ENCODE measurements at regions not wholly inside any gene's neighbourhood (a gene's known extent, or its start where the extent isn't known, plus 50 kb on each side); places are given as distances from the start of the nearest gene placed in this dataset.

DNA sequence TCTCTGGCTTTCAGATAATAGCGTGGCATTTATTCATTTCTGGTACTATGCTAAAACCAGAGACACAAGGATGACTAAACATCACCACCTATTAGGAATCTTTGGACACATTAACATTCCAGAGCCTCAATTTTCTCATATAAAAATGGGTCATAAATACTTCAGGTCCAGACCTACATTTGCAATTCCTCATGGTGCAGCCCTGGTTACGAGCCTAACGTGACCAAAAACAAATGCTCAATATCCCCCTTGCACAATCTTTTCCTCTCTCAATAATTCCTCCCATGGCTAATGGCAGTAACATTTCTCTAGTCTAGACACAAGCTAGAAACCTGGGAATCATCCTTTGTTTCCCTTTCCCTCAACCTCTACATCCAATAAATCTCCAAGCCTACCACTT lies 112.8 kb upstream of the NABP1 start:
- Histone ChIP-seq H3K27me3 (ENCODE audit: insufficient read depth, low read length) (no peaks in the 10 kb centered on the region), H4K91ac (ENCODE audit: low read depth, low read length) (no peak overlapping the region), H3K4me1 (ENCODE audit: control insufficient read depth in 1 of 2, insufficient read depth in 2 of 2, low read length in 2 of 2) (peaks cover 6 to 7% of the 10 kb centered on the region in 2 experiments), H3K79me1 (ENCODE audit: low read length) (peaks cover 6% of the 10 kb centered on the region), H2AFZ (ENCODE audit: insufficient read depth, low read length, poor library complexity) (no peak overlapping the region), H3K23ac (ENCODE audit: low read length) (no peak overlapping the region), H3K36me3 (ENCODE audit: control insufficient read depth in 1 of 2, insufficient read depth in 2 of 2, low read length in 2 of 2) (no peaks in the 10 kb centered on the region), H2AK5ac (ENCODE audit: low read length) (no peak overlapping the region), H3K27ac (ENCODE audit: low read depth, low read length) (peak overlapping the region; percentile 67), H2BK5ac (ENCODE audit: low read depth, low read length, poor library complexity) (no peak overlapping the region), H3K18ac (ENCODE audit: low read length) (no peak overlapping the region), H3K4ac (ENCODE audit: low read depth, low read length) (no peak overlapping the region), H3K9me3 (ENCODE audit: insufficient read depth, low read depth, low read length) (no peaks in the 10 kb centered on the region), H3K4me3 (ENCODE audit: low read depth, low read length) (no peak overlapping the region), H3K9ac (ENCODE audit: low read length) (no peak overlapping the region), H4K8ac (ENCODE audit: low read depth, low read length) (peak overlapping the region; percentile 40), H3K14ac (ENCODE audit: low read length) (no peak overlapping the region), H3K4me2 (ENCODE audit: low read length) (no peak overlapping the region), H4K12ac (ENCODE audit: low read depth, low read length) (no peak overlapping the region), H2BK12ac (ENCODE audit: low read length) (no peak overlapping the region), H2BK120ac (ENCODE audit: insufficient read depth, low read length, poor library complexity) (peak overlapping the region; percentile 17), H3K79me2 (ENCODE audit: control insufficient read depth, insufficient read depth, low read length, poor library complexity) (no peaks in the 10 kb centered on the region)
- DNase-seq: peak in 1 of 2 donors; percentile 51
- no CpG with 5 or more reads among the region's 3 CpGs for WGBS (ENCODE audit: extremely low coverage, insufficient coverage, insufficient read length)

DNA sequence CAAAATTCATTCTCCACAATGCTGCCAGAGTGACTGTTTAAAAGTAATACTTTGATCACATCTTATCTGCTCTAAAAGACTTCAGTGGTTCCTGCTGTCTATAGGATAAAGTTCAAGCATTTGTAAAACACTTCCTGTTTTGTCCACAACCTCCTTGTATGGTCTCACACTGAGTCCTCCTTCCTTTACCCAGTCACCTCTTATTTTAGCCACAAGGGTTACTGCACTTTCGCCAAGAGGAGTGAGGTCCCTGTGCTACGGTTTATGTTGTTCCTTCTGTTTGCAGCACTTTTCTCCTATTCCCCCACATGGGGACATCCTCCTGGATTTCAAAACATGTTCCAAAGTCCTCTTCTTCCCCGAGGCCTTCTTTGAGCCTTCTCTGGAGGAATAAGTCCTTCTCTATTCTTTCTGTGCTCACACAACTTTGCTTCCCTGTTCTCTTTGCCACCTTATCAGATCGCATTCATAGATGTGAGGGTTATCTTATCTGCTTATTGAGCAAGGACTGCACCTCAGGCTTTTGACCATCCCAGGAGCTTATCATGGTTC lies 112.2 kb upstream of the NABP1 start:
- H3K27me3 ChIP-seq (ENCODE audit: insufficient read depth, low read length): no peaks in the 10 kb centered on the region
- no peaks in the 10 kb centered on the region for H3K9me3 ChIP-seq (ENCODE audit: insufficient read depth, low read depth, low read length)
- no peak overlapping the region for H3K9ac ChIP-seq (ENCODE audit: low read length)
- H3K27ac ChIP-seq (ENCODE audit: low read depth, low read length): peak overlapping the region; percentile 67
- H3K14ac ChIP-seq (ENCODE audit: low read length): no peak overlapping the region
- no peaks in the 10 kb centered on the region for H3K36me3 ChIP-seq (ENCODE audit: control insufficient read depth in 1 of 2, insufficient read depth in 2 of 2, low read length in 2 of 2)
- peak overlapping the region; percentile 40 for H4K8ac ChIP-seq (ENCODE audit: low read depth, low read length)
- no peak overlapping the region for H2BK120ac ChIP-seq (ENCODE audit: insufficient read depth, low read length, poor library complexity)
- H4K91ac ChIP-seq (ENCODE audit: low read depth, low read length): no peak overlapping the region
- no peak overlapping the region for H3K4ac ChIP-seq (ENCODE audit: low read depth, low read length)
- no peak overlapping the region for H3K4me2 ChIP-seq (ENCODE audit: low read length)
- peaks cover 6 to 7% of the 10 kb centered on the region in 2 experiments for H3K4me1 ChIP-seq (ENCODE audit: control insufficient read depth in 1 of 2, insufficient read depth in 2 of 2, low read length in 2 of 2)
- H3K79me2 ChIP-seq (ENCODE audit: control insufficient read depth, insufficient read depth, low read length, poor library complexity): no peaks in the 10 kb centered on the region
- H2BK5ac ChIP-seq (ENCODE audit: low read depth, low read length, poor library complexity): no peak overlapping the region
- H2AFZ ChIP-seq (ENCODE audit: insufficient read depth, low read length, poor library complexity): no peak overlapping the region
- no peak overlapping the region for H3K4me3 ChIP-seq (ENCODE audit: low read depth, low read length)
- H3K79me1 ChIP-seq (ENCODE audit: low read length): peaks cover 6% of the 10 kb centered on the region
- H2BK12ac ChIP-seq (ENCODE audit: low read length): no peak overlapping the region
- no peak overlapping the region for H2AK5ac ChIP-seq (ENCODE audit: low read length)
- H3K18ac ChIP-seq (ENCODE audit: low read length): no peak overlapping the region
- peak; percentile 77 to 93 for DNase-seq
- no peak overlapping the region for H4K12ac ChIP-seq (ENCODE audit: low read depth, low read length)
- no peak overlapping the region for H3K23ac ChIP-seq (ENCODE audit: low read length)
- no CpG with 5 or more reads among the region's 4 CpGs for WGBS (ENCODE audit: extremely low coverage, insufficient coverage, insufficient read length)

DNA sequence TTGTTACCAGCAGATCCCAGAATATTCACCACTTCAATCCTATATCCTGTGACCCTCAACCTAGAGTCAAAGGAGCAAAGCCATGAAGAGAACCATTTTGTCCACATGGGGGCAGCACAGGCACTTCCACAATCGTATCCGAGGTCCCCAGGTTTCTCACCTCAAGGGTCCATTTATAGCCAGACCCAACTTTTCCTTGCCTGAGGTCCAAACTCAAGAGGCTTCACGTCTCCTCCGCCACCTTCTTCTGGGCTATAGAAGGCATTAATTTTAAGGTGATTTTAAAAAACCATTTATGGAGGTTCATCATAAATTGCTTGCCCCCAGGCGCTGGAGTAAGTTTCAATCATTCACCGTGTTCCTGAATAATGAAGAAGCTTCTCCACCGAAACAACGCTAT lies 111.6 kb upstream of the NABP1 start:
- no peak overlapping the region for H3K4me3 ChIP-seq (ENCODE audit: low read depth, low read length)
- no peak overlapping the region for H4K8ac ChIP-seq (ENCODE audit: low read depth, low read length)
- H3K18ac ChIP-seq (ENCODE audit: low read length): no peak overlapping the region
- no peaks in the 10 kb centered on the region for H3K9me3 ChIP-seq (ENCODE audit: insufficient read depth, low read depth, low read length)
- no peaks in the 10 kb centered on the region for H3K36me3 ChIP-seq (ENCODE audit: control insufficient read depth in 1 of 2, insufficient read depth in 2 of 2, low read length in 2 of 2)
- H3K23ac ChIP-seq (ENCODE audit: low read length): no peak overlapping the region
- peak overlapping the region; percentile 54 for H2BK5ac ChIP-seq (ENCODE audit: low read depth, low read length, poor library complexity)
- peaks cover 6 to 7% of the 10 kb centered on the region in 2 experiments for H3K4me1 ChIP-seq (ENCODE audit: control insufficient read depth in 1 of 2, insufficient read depth in 2 of 2, low read length in 2 of 2)
- no peak overlapping the region for H2AK5ac ChIP-seq (ENCODE audit: low read length)
- H3K14ac ChIP-seq (ENCODE audit: low read length): peak overlapping the region; percentile 73
- peak overlapping the region; percentile 59 for H2AFZ ChIP-seq (ENCODE audit: insufficient read depth, low read length, poor library complexity)
- H4K91ac ChIP-seq (ENCODE audit: low read depth, low read length): peak overlapping the region; percentile 84
- WGBS (ENCODE audit: extremely low coverage, insufficient coverage, insufficient read length): no CpG with 5 or more reads among the region's 8 CpGs
- H3K27me3 ChIP-seq (ENCODE audit: insufficient read depth, low read length): no peaks in the 10 kb centered on the region
- peak; percentile 85 to 94 for DNase-seq
- H3K27ac ChIP-seq (ENCODE audit: low read depth, low read length): peak overlapping the region; percentile 45
- peak overlapping the region; percentile 65 for H2BK12ac ChIP-seq (ENCODE audit: low read length)
- H3K79me2 ChIP-seq (ENCODE audit: control insufficient read depth, insufficient read depth, low read length, poor library complexity): no peaks in the 10 kb centered on the region
- H2BK120ac ChIP-seq (ENCODE audit: insufficient read depth, low read length, poor library complexity): peak overlapping the region; percentile 57
- no peak overlapping the region for H4K12ac ChIP-seq (ENCODE audit: low read depth, low read length)
- peaks cover 6% of the 10 kb centered on the region for H3K79me1 ChIP-seq (ENCODE audit: low read length)
- H3K4me2 ChIP-seq (ENCODE audit: low read length): no peak overlapping the region
- peak overlapping the region; percentile 10 for H3K9ac ChIP-seq (ENCODE audit: low read length)
- no peak overlapping the region for H3K4ac ChIP-seq (ENCODE audit: low read depth, low read length)

DNA sequence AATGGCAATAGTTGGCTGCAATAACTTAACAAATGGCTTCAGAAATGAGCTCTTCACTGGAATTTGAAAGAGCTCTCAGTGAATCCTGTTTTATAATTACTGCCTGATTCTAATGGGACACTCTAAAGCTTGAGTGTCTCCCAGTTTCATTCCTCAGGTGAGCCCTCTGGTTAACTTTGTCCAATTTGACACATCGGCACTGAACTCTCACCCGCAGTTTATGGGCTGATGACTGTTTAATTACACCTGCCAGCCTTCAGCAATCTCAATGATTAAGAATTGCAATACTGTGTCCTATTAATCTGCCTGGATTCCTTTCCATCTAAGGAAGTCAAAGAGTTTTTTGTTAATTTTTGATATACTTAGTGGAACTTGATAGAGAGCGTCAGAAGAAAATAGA lies 110.7 kb upstream of the NABP1 start:
- Histone ChIP-seq H3K4me1 (ENCODE audit: control insufficient read depth in 1 of 2, insufficient read depth in 2 of 2, low read length in 2 of 2) (peaks cover 7 to 9% of the 10 kb centered on the region in 2 experiments), H3K27ac (ENCODE audit: low read depth, low read length) (no peak overlapping the region), H3K23ac (ENCODE audit: low read length) (no peak overlapping the region), H3K9ac (ENCODE audit: low read length) (no peak overlapping the region), H3K18ac (ENCODE audit: low read length) (no peak overlapping the region), H2BK12ac (ENCODE audit: low read length) (no peak overlapping the region), H2AK5ac (ENCODE audit: low read length) (no peak overlapping the region), H2AFZ (ENCODE audit: insufficient read depth, low read length, poor library complexity) (no peak overlapping the region), H3K9me3 (ENCODE audit: insufficient read depth, low read depth, low read length) (no peaks in the 10 kb centered on the region), H3K27me3 (ENCODE audit: insufficient read depth, low read length) (no peaks in the 10 kb centered on the region), H2BK5ac (ENCODE audit: low read depth, low read length, poor library complexity) (no peak overlapping the region), H3K79me2 (ENCODE audit: control insufficient read depth, insufficient read depth, low read length, poor library complexity) (no peaks in the 10 kb centered on the region), H2BK120ac (ENCODE audit: insufficient read depth, low read length, poor library complexity) (no peak overlapping the region), H3K4me3 (ENCODE audit: low read depth, low read length) (no peak overlapping the region), H3K14ac (ENCODE audit: low read length) (no peak overlapping the region), H4K8ac (ENCODE audit: low read depth, low read length) (no peak overlapping the region), H3K79me1 (ENCODE audit: low read length) (peaks cover 8% of the 10 kb centered on the region), H4K91ac (ENCODE audit: low read depth, low read length) (no peak overlapping the region), H3K4me2 (ENCODE audit: low read length) (no peak overlapping the region), H4K12ac (ENCODE audit: low read depth, low read length) (no peak overlapping the region), H3K36me3 (ENCODE audit: control insufficient read depth in 1 of 2, insufficient read depth in 2 of 2, low read length in 2 of 2) (no peaks in the 10 kb centered on the region), H3K4ac (ENCODE audit: low read depth, low read length) (no peak overlapping the region)
- no peak for DNase-seq
- WGBS (ENCODE audit: extremely low coverage, insufficient coverage, insufficient read length): no CpG with 5 or more reads among the region's 3 CpGs

All from trophoblast cell (in vitro differentiated cells and primary cell).